HEK293 (cell line): ENCODE measurements at regions not wholly inside any gene's neighbourhood (a gene's known extent, or its start where the extent isn't known, plus 50 kb on each side); places are given as distances from the start of the nearest gene placed in this dataset.

Experiments used
- ATF2 ChIP-seq: fragments of 450-650 bp; formaldehyde crosslinking; IDR thresholded peaks from 2 replicates; pipeline ENCODE4 v1.5.1; 2016; ENCODE audit warnings: missing biosample characterization, missing genetic modification characterization, low read depth
- CTCF ChIP-seq: fragments of 450-650 bp; formaldehyde crosslinking; IDR thresholded peaks from 2 replicates; pipeline ENCODE4 v1.5.1; 2016; ENCODE audit warnings: missing biosample characterization, missing genetic modification characterization
- KLF1 ChIP-seq: fragments of 450-650 bp; formaldehyde crosslinking; IDR thresholded peaks from 2 replicates; pipeline ENCODE4 v1.5.1; 2016; ENCODE audit warnings: missing biosample characterization, missing genetic modification characterization
- PATZ1 ChIP-seq: fragments of 450-650 bp; formaldehyde crosslinking; IDR thresholded peaks from 2 replicates; pipeline ENCODE4 v1.5.1; 2016; ENCODE audit warnings: missing biosample characterization, missing genetic modification characterization
- PRDM10 ChIP-seq: fragments of 450-650 bp; formaldehyde crosslinking; IDR thresholded peaks from 2 replicates; pipeline ENCODE4 v1.5.1; 2016; ENCODE audit warnings: missing biosample characterization, missing genetic modification characterization
- SP2 ChIP-seq: fragments of 450-650 bp; formaldehyde crosslinking; IDR thresholded peaks from 2 replicates; pipeline ENCODE4 v1.5.1; 2016; ENCODE audit warnings: missing biosample characterization, missing genetic modification characterization
- ZNF112 ChIP-seq: fragments of 450-650 bp; formaldehyde crosslinking; IDR thresholded peaks from 2 replicates; pipeline ENCODE4 v1.5.0; 2017; ENCODE audit warnings: missing biosample characterization, missing genetic modification characterization
- ZNF155 ChIP-seq: fragments of 450-650 bp; formaldehyde crosslinking; IDR thresholded peaks from 2 replicates; pipeline ENCODE4 v1.5.1; 2016; ENCODE audit warnings: missing biosample characterization, missing genetic modification characterization
- ZNF184 ChIP-seq: fragments of 450-650 bp; IDR thresholded peaks from 2 replicates; pipeline ENCODE4 v1.5.1; 2018; ENCODE audit warnings: missing biosample characterization, mild to moderate bottlenecking, missing genetic modification characterization
- ZNF239 ChIP-seq: fragments of 450-650 bp; formaldehyde crosslinking; IDR thresholded peaks from 2 replicates; pipeline ENCODE4 v1.5.1; 2016; ENCODE audit warnings: missing biosample characterization, missing genetic modification characterization
- ZNF350 ChIP-seq: fragments of 450-650 bp; formaldehyde crosslinking; IDR thresholded peaks from 2 replicates; pipeline ENCODE4 v1.5.0; 2017; ENCODE audit warnings: missing biosample characterization, mild to moderate bottlenecking, missing genetic modification characterization
- ZNF785 ChIP-seq: fragments of 450-650 bp; formaldehyde crosslinking; IDR thresholded peaks from 2 replicates; pipeline ENCODE4 v1.5.1; 2016; ENCODE audit warnings: missing biosample characterization, missing genetic modification characterization

- TF ChIP-seq CTCF (tag by site-specific recombination) (no peak), PATZ1 (tag by site-specific recombination) (no peak), ZNF184 (no peak), SP2 (no peak), ZNF239 (tag by site-specific recombination) (no peak), ZNF112 (tag by site-specific recombination) (no peak), ZNF785 (no peak), KLF1 (tag by site-specific recombination) (no peak), PRDM10 (no peak), ZNF350 (tag by site-specific recombination) (no peak), ZNF155 (tag by site-specific recombination) (no peak), ATF2 (tag by site-specific recombination) (no peak)
These were observed 597.9 kb upstream of the ADAMTS5 start for GRCh38 chr21:27564684-27565301.
